ENCODE measurements at regions not wholly inside any gene's neighbourhood (a gene's known extent, or its start where the extent isn't known, plus 50 kb on each side); places are given as distances from the start of the nearest gene placed in this dataset.

GRCh38 chr18:2028986-2029385 is 542.3 kb downstream of the METTL4 start:
- no peak for DNase-seq (ENCODE audit: low read depth)

- no peak for DNase-seq (ENCODE audit: low read depth)
These were observed 540.7 kb downstream of the METTL4 start for GRCh38 chr18:2030647-2031046.

DNA sequence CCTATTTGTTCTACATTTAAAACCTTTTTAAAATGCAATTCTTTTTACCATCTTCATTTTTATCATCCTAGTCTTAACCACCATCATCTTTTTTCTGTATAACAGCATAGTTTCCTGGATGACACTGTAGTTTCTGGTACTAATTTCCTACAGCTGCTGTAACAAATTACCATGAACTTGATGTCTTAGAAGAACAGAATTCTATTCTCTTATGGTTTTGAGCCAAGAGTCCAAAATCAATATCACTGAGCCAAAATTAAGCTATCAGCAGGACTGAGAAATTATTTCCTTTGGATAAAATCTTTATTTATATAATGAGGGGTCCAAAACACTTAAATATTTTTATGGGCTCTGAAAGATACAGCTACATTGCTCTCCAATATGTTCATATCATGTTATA is 539.3 kb downstream of the METTL4 start:
- no peak for DNase-seq (ENCODE audit: low read depth)

- no peak for DNase-seq (ENCODE audit: low read depth)
These were observed 536.2 kb downstream of the METTL4 start for GRCh38 chr18:2035056-2035455.

- DNase-seq (ENCODE audit: low read depth), result no peak
These were observed 535.2 kb downstream of the METTL4 start for GRCh38 chr18:2036086-2036485.

DNA sequence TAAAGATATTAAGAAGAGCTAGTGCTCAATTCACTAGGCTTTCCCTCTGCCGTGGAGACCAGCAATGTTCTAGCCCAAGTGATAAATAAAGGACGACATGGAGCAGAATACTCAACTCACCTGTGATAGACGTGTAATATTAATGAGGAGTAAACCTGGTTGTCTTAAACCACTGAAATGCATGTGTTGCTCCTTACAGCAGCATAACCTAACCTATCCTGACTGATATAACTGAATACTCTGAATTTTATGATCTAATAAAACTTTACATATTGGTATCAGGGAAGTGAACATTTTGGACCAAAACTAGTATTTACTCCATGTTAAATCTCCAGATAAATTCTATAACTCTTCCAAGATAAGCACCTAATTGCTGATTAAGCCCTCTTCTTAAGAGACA is 531.0 kb downstream of the METTL4 start:
- DNase-seq (ENCODE audit: low read depth), result no peak

GRCh38 chr18:2049986-2050385 is 521.3 kb downstream of the METTL4 start:
- peak; percentile 40 for DNase-seq (ENCODE audit: low read depth)

GRCh38 chr18:2050702-2051201 is 520.6 kb downstream of the METTL4 start:
- DNase-seq (ENCODE audit: low read depth), result no peak

GRCh38 chr18:2053490-2054089 is 517.7 kb downstream of the METTL4 start:
- DNase-seq (ENCODE audit: low read depth), result no peak

GRCh38 chr18:2059336-2059735 is 512.0 kb downstream of the METTL4 start:
- DNase-seq (ENCODE audit: low read depth), result no peak

GRCh38 chr18:2060086-2060485 is 511.2 kb downstream of the METTL4 start:
- DNase-seq (ENCODE audit: low read depth), result no peak

DNA sequence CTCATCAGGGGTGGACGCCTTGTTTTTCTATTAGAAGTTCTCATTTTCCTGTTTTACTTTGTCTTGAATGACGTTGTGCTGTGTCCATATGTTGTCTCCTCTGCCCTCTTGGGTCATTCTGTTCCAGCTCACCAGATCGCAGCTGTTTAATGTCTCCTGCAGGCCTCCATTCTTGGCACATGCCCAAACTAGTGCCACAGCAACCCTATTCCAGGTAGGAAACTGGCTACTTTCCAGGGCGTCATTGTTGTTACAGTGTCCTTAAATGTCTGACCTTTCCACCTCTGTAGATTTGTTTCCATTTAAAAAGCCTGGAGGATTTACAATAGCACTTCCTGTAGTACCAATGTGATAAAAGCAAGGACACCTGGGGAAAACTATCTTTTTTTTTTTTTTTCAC is 500.7 kb downstream of the METTL4 start:
- DNase-seq (ENCODE audit: low read depth), result no peak

DNA sequence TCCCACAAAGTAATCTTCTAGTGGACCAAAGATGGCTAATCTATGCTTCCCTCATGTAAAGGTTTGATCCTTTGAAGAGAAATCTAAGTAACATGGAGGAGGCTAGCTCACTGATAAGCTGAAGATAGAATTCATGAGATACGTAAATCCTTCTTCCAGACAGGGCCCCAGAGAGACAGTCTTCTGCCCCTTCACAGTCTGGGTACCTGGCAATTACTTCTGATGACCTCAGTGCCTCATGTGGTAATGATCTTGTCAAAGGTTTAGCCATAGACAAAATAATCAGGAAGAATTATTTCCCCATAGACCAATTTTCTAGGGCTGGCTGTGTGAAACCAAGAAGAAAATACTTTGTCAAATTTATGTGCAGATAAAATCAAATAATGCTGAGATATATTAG is 495.8 kb downstream of the METTL4 start:
- DNase-seq (ENCODE audit: low read depth), result no peak

DNA sequence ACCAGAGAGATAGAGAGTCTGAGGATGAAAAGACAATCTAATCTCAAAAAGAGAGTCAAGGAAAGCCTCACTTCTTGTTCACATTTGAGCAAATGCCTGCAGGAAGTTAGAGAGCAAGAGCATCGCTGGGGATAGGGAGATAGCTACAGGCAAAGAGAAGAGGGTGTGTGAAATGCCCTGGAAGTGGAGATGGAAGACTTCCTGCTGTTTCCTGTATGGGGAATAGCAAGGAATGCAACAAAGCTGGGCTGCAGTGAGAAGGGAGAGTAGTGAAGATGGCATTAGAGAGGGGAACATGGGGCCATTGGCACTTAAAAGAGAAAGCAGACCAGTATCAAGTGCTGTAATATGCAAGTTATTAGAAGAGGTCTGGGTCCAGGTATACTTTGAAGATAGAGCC is 488.6 kb downstream of the METTL4 start:
- DNase-seq (ENCODE audit: low read depth), result no peak

- peak; percentile 52 for DNase-seq (ENCODE audit: low read depth)
These were observed 487.6 kb downstream of the METTL4 start for GRCh38 chr18:2083691-2084090.

DNA sequence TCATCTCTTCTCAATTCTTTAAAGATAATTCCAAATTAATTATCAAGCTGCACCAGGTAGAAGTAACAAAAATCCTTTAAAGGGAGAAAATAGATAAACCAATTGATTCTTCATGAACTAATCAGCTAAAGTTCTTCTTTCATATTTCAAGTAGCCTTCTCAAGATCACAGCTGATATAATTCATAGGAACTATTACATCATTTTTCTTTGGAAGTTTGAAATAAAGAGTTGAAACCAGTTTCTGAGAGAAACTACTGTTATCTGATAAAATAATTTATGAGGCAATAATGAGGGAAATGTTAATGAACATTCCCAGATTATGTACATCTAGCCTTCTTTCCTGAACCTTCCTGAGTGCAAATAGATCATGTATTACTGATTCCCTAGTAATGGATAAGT is 484.9 kb downstream of the METTL4 start:
- DNase-seq (ENCODE audit: low read depth), result no peak

DNA sequence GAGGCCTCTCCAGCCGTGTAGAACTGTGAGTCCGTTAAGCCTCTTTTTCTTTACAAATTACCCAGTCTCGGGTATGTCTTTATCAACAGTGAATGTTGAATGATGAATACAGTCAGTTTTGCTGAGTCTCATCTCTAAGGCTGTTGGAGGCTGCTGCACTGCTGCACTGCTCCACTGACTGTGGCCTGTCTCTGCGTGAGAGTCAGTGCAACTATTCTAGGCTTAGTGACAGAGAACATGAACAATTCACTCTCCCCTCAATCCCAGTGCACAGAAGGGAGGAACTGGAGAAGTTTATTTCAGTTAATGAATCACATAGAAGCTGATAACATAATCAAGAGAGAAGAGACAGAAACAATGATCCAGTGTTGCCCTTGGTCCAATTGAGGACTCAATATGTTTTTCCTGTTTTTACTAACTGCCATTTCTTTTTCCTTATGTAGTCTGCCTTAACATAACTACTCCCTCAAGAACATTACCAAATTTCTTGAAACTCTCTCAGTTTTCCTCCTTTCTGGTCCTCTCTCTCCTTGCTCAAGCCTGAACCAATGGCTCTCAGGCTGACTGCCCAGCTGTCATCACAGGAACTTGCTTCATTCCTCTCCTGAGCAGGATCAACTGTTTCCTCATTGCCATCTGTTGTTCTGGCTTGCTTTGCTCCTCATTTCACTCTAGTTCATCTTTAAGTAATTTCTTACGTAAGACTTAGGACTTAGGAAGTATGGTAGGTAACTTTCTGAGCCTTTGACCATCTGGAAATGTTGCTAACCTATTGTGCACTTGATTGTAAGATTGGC is 483.2 kb downstream of the METTL4 start:
- peak; percentile 23 for DNase-seq (ENCODE audit: low read depth)

GRCh38 chr18:2089396-2089795 is 481.9 kb downstream of the METTL4 start:
- DNase-seq (ENCODE audit: low read depth), result no peak

GRCh38 chr18:2091937-2092336 is 479.4 kb downstream of the METTL4 start:
- DNase-seq (ENCODE audit: low read depth), result no peak

DNA sequence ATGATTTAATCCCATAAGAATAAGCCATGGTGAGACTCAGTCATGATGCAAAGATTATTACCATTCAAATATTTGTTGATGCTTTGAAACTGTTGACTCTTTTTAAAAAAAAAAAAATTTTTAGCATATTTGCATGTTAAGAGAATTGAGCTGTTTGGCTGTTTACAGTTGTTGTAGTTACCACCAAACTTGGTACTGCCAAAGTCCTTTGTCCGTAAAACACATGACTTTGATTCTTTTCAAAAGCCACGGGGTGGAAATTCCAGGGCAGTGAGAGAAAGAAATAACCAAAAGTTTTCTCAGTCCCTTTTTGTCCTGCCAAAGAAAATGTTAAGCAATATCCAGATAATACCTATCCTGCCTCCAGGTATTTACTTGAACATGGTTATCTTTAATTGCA is 474.8 kb downstream of the METTL4 start:
- DNase-seq (ENCODE audit: low read depth), result no peak

GRCh38 chr18:2100694-2101213 is 470.6 kb downstream of the METTL4 start:
- DNase-seq (ENCODE audit: low read depth), result no peak

GRCh38 chr18:2102022-2102421 is 469.3 kb downstream of the METTL4 start:
- no peak for DNase-seq (ENCODE audit: low read depth)

DNA sequence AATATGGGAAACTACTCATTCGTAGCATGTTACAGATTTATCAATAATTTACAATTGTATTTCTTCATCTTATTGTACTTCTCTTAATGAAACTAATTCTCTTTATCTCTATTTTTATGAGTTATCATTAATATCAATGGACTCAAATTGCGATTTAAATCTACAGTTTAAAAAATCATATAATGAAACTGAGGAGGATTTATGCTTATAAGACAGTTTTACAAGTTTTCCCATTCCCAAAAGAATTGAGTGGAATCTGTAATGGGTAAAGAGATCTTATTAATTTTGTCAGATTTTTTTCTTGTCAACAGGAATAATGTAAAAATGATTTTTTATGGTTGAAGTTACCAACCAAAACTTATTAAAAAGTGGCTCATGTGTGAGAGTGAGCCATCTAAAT is 468.0 kb downstream of the METTL4 start:
- DNase-seq (ENCODE audit: low read depth), result no peak

Measured in LHCN-M2 (cell line).